ENCODE measurements at regions not wholly inside any gene's neighbourhood (a gene's known extent, or its start where the extent isn't known, plus 50 kb on each side); places are given as distances from the start of the nearest gene placed in this dataset.
A peak's percentile ranks its signal among the peaks of the same experiment; 100 is the strongest.

DNA sequence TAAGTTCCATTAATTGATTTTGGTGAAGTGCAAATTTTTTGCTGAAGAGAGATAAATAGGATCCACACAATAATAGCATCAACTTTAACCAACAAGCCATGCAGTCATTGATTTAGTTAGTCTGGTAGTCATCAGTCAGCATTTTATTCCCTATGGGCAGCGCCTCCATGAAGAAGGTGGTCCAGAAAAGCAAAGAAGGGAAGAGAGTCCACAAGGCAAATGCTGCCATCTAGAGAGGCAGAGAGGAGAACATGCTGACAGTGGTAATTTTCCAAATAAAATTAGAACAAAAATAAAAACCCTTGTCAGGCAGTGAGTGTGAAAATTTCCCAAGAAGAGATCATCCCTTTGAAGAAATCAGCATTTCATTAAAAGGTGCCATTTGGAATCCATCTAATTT, 366.7 kb upstream of the FAM241A start:
- no peak overlapping the region for H3K27ac ChIP-seq
- TF ChIP-seq ZFX (IDR thresholded peaks at IDR 0.05; ENCODE audit: borderline replicate concordance) (no peak), CTCF (IDR thresholded peaks at IDR 0.05) (peak; percentile 20; the same call in 1 of the 2 replicates)

DNA sequence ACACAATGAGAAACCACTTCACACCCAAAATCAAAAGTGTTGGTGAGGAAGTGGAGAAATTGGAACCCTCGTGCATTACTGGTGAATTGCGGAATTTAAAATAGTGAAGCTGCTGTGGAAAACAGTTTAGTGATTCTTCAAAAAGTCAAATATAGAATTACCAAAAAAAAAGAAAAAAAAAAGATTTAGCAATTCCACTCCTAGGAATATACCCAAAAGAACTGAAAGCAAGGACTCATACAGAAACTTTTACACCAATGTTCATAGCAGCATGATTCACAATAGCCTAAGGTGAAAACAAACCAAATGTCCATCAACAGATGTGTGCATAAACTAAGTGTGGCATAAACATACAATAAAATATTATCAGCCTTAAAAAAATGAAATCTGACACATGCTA, 364.3 kb upstream of the FAM241A start:
- no peak overlapping the region for H3K27ac ChIP-seq
- TF ChIP-seq ZFX (IDR thresholded peaks at IDR 0.05; ENCODE audit: borderline replicate concordance): no peak
- TF ChIP-seq CTCF (IDR thresholded peaks at IDR 0.05): no peak

GRCh38 chr4:111781611-111782010, 363.6 kb upstream of the FAM241A start:
- H3K27ac ChIP-seq: no peak overlapping the region

GRCh38 chr4:111788099-111788498, 357.2 kb upstream of the FAM241A start:
- TF ChIP-seq ZFX (IDR thresholded peaks at IDR 0.05; ENCODE audit: borderline replicate concordance) (no peak), CTCF (IDR thresholded peaks at IDR 0.05) (no peak)
- H3K27ac ChIP-seq: no peak overlapping the region

More at GRCh38 chr4:111781611-111782010, 363.6 kb upstream of the FAM241A start:
- TF ChIP-seq CTCF (IDR thresholded peaks at IDR 0.05) (no peak), ZFX (IDR thresholded peaks at IDR 0.05; ENCODE audit: borderline replicate concordance) (no peak)

DNA sequence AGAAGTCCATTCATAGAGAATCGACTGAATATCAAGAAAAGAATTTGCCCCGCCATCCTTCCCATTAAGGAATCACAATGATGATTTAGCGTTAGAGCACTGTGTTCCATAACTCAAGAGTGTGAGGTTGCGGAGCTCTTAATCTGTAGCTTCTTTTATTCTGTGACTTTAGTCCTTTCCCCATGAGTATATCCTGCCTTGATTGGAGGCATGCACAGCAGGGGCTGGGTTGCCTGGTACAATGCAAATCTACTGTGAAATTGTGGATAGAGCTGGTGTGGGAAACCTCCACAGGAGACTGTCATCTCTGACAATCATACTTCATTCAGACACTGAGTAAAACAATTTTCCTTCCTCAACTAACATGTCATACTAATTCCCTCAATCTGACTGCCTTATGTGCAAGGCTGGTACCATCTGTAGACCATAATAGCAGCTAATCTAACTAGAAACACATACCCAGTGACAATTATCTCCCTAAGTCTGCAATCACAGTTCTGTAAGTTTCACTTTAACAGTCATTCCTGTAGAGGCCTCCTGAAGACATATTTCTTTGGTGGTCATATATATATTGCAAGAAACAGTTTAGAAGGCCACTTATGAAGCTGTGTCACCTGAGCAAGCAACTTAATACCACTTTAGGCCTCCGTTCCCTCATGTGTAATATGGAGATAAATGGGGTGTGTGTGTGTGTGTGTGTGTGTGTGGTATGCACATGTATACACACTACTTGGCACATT, 355.2 kb upstream of the FAM241A start:
- TF ChIP-seq CTCF (IDR thresholded peaks at IDR 0.05) (no peak), ZFX (IDR thresholded peaks at IDR 0.05; ENCODE audit: borderline replicate concordance) (no peak)

DNA sequence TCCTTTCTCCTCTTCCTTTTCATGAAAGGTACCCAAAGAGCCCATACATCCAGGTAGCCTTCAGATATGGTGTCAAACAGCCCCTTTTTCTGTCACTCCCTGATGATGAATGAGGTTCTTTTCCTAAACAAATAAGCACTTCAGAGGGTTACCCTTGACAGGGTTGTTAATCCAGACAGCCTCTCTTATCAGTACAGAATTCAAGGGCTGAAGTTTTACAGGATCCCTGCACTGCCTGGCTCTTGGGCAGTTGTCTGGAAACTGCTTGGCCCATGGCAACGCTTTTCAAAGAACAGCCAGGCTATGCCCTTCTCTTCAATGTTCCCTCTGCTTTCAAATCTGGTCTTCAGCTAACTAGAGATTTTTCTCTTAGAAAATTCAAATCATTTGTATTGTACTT, 352.6 kb upstream of the FAM241A start:
- TF ChIP-seq CTCF (IDR thresholded peaks at IDR 0.05): no peak
- no peak overlapping the region for H3K27ac ChIP-seq

More for the DNA sequence above, 355.2 kb upstream of the FAM241A start:
- H3K27ac ChIP-seq: no peak overlapping the region

DNA sequence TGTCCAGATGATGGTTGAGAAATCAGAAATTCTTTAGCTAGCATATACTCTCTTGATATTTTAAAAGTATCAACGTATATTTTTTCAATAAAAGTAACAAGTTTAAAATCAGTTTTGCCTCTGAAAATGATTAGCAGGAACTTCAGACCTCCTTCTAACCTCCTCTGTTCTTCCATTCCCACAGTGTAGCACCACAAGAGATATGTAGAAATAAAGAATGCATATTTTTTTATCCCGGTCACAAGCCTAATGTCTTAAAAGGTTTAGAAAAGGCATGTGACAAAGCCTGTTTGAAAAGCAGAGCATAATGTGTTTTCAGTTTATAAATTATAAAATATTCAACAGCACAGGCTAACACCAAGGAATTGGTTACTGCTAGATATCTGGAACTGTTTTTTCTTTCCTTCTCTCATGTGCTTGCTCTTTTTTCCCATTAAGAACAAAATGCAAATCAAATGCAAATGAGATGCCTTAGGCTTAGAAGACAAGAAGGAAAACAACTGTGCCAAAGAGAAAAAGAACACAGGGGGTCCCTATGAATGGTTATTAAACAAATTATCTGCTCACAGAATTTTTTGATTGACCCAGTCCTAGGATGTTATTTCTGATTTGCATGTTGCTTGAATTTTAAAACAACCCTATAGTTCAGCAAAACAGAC, 351.7 kb upstream of the FAM241A start:
- no peak for TF ChIP-seq CTCF (IDR thresholded peaks at IDR 0.05)
- no peak for TF ChIP-seq ZFX (IDR thresholded peaks at IDR 0.05; ENCODE audit: borderline replicate concordance)
- H3K27ac ChIP-seq: no peak overlapping the region
